Erythroblast (primary cell): ENCODE measurements at regions not wholly inside any gene's neighbourhood (a gene's known extent, or its start where the extent isn't known, plus 50 kb on each side); places are given as distances from the start of the nearest gene placed in this dataset.
"Not testable (repeated sequence)": the region's sequence is repeated elsewhere in the genome, so short reads cannot be mapped to it uniquely, and the experiment has no call there.

Experiments
- DNase-seq, 2 experiments: peaks; one replicate each; lab custom pipeline; 2025; lab: John Stamatoyannopoulos, UW
- GATA1 ChIP-seq: IDR thresholded peaks from 2 replicates; pipeline ENCODE4 v1.6.1; 2011; ENCODE audit warnings: low read depth, mild to moderate bottlenecking, control low read depth, low read length, moderate library complexity
- POLR2A ChIP-seq: IDR thresholded peaks from 2 replicates; pipeline ENCODE4 v1.6.1; 2011; ENCODE audit warnings: mild to moderate bottlenecking, low read length

DNA sequence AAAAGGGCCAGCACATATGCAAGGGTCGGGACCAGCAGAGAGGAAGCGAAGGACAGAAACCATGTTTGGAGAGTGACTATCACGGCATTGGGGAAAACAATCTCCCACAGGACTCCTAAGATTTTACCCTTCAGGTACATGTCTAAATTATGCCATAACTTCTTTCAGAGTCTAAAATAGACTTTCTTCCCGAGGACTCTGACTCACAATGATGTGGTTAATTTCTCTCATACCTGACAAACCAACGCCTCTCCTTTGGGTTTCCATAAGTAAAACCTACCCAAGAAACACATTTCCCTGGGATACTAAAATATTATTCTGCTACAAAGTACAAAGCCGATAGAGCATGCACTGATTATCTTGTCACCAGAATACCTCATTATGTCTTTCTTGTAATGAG, 127.8 kb upstream of the NETO1 start:
- DNase-seq: no peak
- TF ChIP-seq POLR2A: no peak
- no peak for TF ChIP-seq GATA1

DNA sequence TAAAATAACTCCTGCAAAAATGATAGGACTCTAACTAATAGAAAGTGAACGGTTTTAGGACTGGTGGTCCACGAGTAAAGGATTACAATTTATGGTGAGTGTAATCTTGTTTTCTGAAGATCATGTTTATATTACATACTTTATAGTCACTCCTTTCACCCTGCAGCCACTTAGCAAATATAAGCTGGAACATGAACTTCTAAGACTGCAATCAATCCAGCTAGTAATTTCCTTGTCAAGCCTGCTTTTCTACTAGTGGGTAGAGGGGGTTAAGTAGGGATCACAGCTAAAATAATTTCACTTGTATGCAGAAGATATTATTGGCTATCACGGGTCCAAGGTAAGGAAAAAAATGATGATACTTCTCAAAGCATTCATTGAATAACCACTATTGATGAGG, 125.5 kb upstream of the NETO1 start:
- no peak for DNase-seq

DNA sequence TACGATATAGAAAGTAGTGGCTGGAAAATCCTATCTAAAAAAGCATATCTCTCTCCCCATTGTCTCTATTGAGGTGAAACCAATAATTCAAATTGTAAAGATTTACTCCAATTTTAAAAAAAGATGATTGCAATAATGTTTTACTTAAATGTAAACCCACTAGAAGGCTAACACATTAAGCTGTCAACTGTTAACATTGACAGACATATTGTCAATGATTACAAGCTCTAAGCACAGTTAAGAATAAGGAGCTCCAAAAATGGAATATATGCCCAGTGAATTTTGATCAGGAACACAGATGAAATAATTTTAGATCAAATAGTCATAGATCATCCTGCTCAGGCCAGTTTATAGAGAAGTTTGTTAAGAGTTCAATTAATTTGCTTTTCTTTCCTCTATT, 123.6 kb upstream of the NETO1 start:
- TF ChIP-seq POLR2A: no peak
- TF ChIP-seq GATA1: no peak
- no peak for DNase-seq

More for the DNA sequence above, 125.5 kb upstream of the NETO1 start:
- TF ChIP-seq POLR2A (no peak), GATA1 (no peak)

DNA sequence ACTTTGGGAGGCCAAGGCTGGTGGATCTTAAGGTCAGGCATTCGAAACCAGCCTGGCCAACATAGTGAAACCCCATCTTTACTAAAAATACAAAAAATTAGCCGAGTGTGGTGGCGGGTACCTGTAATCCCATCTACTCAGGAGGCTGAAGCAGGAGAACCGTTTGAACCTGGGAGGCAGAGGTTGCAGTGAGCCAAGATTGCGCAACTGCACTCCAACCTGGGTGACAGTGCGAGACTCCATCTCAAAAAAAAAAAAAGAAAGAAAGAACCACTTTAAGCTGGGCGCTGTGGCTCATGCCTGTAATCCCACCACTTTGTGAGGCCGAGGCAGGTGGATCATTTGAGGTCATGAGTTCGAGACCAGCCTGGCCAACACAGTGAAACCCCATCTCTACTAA, 119.8 kb upstream of the NETO1 start:
- DNase-seq: not testable (repeated sequence)

DNA sequence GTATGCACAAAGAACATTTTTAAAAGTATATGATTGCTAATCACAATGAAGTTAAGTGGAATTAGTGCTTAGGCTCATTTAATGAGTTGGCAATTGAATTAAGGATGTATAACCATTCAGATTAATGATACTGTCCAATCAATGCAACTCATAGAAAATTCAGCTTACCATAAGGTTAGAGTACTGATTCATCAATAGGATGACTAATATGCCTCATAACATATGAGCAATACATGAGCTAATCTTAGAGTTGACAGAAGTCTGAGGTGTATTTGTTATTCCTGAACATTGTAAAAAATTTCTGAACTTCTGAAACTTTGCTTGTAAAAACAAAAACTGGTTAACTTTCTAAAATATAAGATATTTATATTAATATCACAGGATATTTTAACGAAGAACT, 118.3 kb upstream of the NETO1 start:
- TF ChIP-seq GATA1: no peak
- TF ChIP-seq POLR2A: no peak
- DNase-seq: no peak

DNA sequence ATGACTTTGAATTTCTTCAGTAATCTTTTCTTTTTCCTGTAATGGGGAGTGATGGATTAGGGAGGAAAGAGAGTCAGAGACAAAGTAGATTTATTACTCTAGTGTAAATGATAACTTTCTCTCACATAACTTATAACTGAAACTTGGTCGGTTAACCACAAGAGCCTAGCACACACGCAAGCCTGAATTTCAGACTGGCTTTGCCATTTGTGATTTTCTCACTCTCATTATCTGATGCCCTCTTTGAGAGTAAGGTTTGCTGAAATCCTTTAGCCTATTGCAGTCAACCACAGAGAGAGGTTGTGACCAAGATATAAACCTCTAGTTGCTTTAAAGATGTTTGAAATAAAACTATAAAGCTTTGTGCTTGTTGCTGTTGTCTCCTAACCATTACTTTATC, 117.9 kb upstream of the NETO1 start:
- no peak for DNase-seq
- TF ChIP-seq POLR2A (no peak), GATA1 (no peak)

DNA sequence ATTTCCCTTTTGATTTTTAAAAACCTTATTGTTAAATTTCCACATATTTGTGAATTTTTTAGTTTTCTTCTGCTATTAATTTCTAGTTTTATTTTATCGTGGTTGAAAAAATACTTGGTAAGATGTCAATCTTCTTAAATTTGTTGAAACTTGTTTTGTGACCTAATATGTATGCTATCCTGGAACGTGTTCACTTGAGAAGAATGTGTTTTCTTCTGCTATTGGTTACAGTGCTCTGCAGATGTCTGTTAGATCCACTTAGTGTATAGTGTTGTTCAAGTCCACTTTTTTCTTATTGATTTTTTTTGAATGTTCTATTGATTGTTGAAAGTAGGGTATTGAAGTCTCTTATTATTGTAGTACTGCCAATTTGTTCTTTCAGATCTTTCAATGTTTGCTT, 116.5 kb upstream of the NETO1 start:
- TF ChIP-seq POLR2A: no peak
- TF ChIP-seq GATA1: no peak
- DNase-seq: no peak

DNA sequence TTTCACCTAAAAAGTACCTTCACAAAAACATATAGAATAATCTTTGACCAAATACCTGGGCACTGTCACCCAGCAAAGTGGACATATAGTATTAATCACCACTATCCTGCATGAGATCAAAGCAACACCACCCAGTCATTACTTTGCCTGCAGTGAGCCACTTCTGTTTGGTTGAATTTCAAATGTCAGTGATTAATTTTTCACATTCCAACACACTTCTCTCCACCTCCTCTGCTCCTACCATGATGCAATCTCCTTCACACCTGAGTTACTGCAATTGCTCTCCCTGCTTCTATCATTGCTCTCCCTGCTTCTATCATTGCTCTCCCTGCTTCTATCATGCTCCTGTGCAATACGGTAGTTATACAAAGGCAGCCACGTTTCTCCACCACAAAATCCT, 106.1 kb upstream of the NETO1 start:
- no peak for DNase-seq
- no peak for TF ChIP-seq POLR2A
- no peak for TF ChIP-seq GATA1

DNA sequence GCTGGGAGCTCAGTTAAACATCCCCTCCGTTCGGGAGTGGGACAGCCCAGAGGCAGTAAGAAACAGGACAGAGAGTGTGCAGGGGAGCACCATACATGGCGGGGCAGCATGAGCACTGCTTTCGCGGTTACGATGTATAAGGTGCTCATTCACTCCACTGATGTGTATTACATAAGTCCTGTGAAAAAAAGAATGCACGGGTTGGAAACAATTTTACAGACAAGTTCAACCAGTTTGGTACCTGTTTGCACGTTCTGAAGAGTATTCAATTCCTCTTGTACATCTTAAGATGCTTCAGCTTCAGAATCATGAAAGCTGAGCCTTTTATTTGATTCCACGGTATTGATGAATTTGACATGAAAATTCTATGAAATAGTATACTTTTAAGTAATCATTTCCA, 97.8 kb upstream of the NETO1 start:
- DNase-seq: no peak
- no peak for TF ChIP-seq GATA1
- TF ChIP-seq POLR2A: no peak

DNA sequence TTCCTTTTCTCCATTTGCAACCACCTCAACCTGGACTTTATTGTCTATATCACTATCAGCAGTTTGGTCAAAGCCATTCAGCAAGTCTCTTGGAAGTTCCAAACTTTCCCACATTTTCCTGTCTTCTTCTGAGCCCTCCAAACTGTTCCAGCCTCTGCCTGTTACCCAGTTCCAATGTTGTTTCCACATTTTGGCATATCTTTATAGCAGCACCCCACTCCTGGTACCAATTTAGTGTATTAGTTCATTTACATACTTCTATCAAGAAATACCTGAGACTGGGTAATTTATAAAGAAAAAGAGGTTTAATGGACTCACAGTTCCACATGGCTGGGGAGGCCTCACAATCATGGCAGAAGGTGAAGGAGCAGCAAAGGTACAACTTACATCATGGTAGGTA, 90.4 kb upstream of the NETO1 start:
- not testable (repeated sequence) for DNase-seq

DNA sequence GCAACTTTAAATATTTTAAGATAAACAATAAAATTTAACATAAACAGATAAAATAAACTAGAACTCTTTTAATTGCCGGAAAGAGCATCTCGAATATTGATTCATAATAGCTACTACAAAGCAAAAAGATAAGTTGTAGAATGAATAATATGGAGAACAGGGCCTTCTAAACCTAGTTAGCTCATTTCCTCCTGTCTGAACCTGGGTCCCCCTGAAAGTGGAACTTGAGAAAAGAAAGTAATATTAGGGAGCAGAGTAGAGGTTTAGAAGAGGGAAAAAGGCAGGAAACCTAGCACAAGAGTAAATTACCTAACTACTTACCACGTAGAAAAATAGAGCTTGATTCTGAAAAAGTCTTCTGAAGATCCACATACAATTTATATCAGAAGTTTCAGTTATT, 80.7 kb upstream of the NETO1 start:
- TF ChIP-seq POLR2A (no peak), GATA1 (no peak)
- no peak for DNase-seq

DNA sequence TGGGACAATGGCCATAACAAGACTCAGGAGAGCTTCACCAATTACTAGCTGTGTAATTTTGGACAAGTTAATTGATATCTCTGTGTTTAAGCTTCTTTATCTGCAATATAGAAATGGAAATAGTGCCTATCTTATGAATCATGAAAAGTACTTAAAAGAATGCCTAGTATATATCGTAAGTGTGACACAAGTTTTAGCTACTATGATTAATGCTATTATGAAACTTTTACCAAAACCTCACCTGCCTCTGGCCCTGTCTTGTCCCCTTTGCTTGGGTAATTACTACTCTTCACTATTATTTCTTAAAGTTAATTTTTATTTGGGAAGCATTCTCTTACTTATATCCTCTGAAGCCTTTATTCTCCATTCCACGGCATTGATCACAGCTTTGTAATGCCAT, 75.0 kb upstream of the NETO1 start:
- no peak for DNase-seq
- TF ChIP-seq POLR2A (no peak), GATA1 (no peak)

DNA sequence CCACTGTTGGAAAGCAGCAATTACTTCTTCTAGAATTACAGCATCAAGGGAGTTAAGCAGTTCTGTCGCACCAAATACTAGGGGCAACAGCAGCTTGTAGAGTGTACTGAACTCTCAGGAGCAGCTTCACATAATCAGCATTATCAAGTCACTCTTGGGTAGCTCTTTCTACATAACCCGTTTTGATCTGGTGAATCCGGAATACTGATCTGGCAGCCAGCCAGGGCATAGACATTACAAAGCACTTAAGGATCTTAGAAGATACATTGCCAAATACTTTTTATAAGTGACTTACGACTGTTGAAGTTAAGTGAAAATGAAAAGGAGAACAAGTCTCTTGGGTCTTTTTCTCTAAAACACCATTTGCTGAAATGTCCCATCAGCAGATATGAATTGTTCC, 73.2 kb upstream of the NETO1 start:
- no peak for TF ChIP-seq POLR2A
- TF ChIP-seq GATA1: no peak

DNA sequence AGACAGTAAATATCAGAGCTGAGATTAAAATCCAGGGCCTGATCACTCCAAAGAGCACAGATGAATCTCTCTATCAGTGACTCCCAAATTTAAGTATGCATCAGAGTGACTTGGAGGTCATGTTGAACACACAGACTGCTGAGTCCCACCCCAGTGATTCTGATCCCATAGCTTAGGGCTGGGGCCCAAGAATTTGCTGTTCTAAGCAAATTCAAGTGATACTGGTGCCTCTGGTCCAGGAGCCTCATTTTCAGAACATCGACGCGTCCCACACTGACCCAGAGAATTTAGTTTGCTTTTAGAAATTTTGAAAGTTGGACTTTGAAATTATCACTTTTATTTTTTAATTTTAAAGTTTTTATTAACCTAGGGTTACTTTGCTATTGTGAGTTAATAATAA, 72.7 kb upstream of the NETO1 start:
- DNase-seq: no peak
- TF ChIP-seq GATA1: no peak
- TF ChIP-seq POLR2A: no peak

More for the DNA sequence above, 73.2 kb upstream of the NETO1 start:
- DNase-seq: no peak

DNA sequence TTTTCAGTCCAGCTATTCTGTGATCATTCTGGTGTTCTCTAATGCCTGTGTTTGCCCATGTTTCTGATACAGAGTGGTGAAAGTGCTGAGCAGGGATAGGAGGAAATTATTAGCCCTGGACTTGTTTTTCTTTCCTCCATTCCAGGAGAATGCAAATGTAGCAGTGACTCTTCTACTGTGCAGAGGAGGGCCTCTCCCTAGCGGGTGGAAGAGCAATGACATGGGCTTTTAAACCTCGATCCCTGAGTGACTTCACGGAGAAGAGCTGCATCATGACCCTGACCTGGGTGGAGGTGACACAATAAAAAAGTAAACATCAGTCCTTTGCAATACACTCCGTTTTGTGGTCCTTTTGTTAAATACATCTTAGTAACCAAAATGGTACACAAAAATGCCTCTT, 68.0 kb upstream of the NETO1 start:
- DNase-seq: no peak
- no peak for TF ChIP-seq GATA1
- no peak for TF ChIP-seq POLR2A

DNA sequence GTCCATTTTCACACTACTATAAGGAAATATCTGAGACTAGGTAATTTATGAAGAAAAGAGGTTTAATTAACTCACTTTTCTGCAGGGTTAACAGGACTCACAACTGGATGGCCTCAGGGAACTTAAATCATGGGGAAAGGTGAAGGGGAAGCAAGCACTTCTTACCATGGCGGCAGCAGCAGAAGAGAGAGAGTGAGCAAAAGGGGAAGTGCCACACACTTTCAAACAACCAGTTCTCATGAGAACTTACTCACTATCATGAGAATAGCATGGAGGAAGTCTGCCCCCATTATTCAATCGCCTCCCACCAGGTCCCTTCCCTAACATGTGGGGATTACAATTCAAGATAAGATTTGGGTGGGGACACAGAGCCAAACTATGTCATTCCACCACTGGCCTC, 55.1 kb upstream of the NETO1 start:
- TF ChIP-seq GATA1: no peak
- no peak for TF ChIP-seq POLR2A
- DNase-seq: no peak
